Neural cell (in vitro differentiated cells): ENCODE measurements at regions not wholly inside any gene's neighbourhood (a gene's known extent, or its start where the extent isn't known, plus 50 kb on each side); places are given as distances from the start of the nearest gene placed in this dataset.

ENCODE experiments used
- H2AFZ ChIP-seq: fragments of 200-600, 300-800 bp; sonication (generic), shearing (Covaris generic); 2 replicates; pipeline ENCODE4 v1.6.0; 2014; ENCODE audit warnings: low read depth, mild to moderate bottlenecking, antibody characterized with exemption, low read length, moderate library complexity
- H3F3A ChIP-seq: fragments of 200-600 bp; shearing (Covaris generic); 2 replicates; pipeline ENCODE4 v1.6.1; 2016; ENCODE audit warnings: mild to moderate bottlenecking, moderate library complexity, mixed read lengths, antibody characterized with exemption, low read length; ENCODE audit not compliant: insufficient read depth, poor library complexity, severe bottlenecking
- H3K27ac ChIP-seq: fragments of 200-600, 300-800 bp; sonication (generic), shearing (Covaris generic); 2 replicates; pipeline ENCODE4 v1.5.1; 2014; ENCODE audit warnings: mild to moderate bottlenecking, low read length, moderate library complexity
- H3K27me3 ChIP-seq: fragments of 300-800, 200-600 bp; sonication (generic), shearing (Covaris generic); 2 replicates; pipeline ENCODE4 v1.6.0; 2014; ENCODE audit warnings: mild to moderate bottlenecking, low read depth, low read length, moderate library complexity; ENCODE audit not compliant: insufficient read depth
- H3K36me3 ChIP-seq: fragments of 300-800, 200-600 bp; sonication (generic), shearing (Covaris generic); 2 replicates; pipeline ENCODE4 v1.5.1; 2014; ENCODE audit warnings: mild to moderate bottlenecking, antibody characterized with exemption, low read length, moderate library complexity; ENCODE audit not compliant: insufficient read depth
- H3K4me2 ChIP-seq: fragments of 300-800, 200-600 bp; sonication (generic), shearing (Covaris generic); 2 replicates; pipeline ENCODE4 v1.6.0; 2014; ENCODE audit warnings: mild to moderate bottlenecking, low read length
- H3K4me3 ChIP-seq: fragments of 300-800, 200-600 bp; sonication (generic), shearing (Covaris generic); 2 replicates; pipeline ENCODE4 v1.5.1; 2014; ENCODE audit warnings: mild to moderate bottlenecking, low read length, moderate library complexity
- H3K79me2 ChIP-seq: fragments of 200-600 bp; shearing (Covaris generic); replicated peaks from 2 replicates; pipeline ENCODE4 v1.6.0; 2014; ENCODE audit warnings: mild to moderate bottlenecking, low read length, moderate library complexity; ENCODE audit not compliant: insufficient read depth
- H3K9ac ChIP-seq: fragments of 300-800, 200-600 bp; sonication (generic), shearing (Covaris generic); 2 replicates; pipeline ENCODE4 v1.6.1; 2016; ENCODE audit warnings: mild to moderate bottlenecking, low read length, mixed read lengths
- H3K9me2 ChIP-seq: fragments of 200-600 bp; shearing (Covaris generic); 2 replicates; pipeline ENCODE4 v1.6.1; 2016; ENCODE audit warnings: mild to moderate bottlenecking, low read length, mixed read lengths; ENCODE audit not compliant: insufficient read depth
- H3K9me3 ChIP-seq: fragments of 200-600, 300-800 bp; sonication (generic), shearing (Covaris generic); 2 replicates; pipeline ENCODE4 v1.6.1; 2016; ENCODE audit warnings: mild to moderate bottlenecking, mixed run types, low read length, moderate library complexity, mixed read lengths
- H4K20me1 ChIP-seq: fragments of 200-600 bp; shearing (Covaris generic); 2 replicates; pipeline ENCODE4 v1.6.1; 2016; ENCODE audit warnings: mild to moderate bottlenecking, mixed run types; ENCODE audit not compliant: insufficient read depth
- CTCF ChIP-seq: fragments of 450-650 bp; IDR thresholded peaks from 2 replicates; pipeline ENCODE4 v1.5.1; 2014; ENCODE audit warnings: antibody characterized with exemption, mild to moderate bottlenecking, moderate library complexity; ENCODE audit not compliant: poor library complexity, severe bottlenecking
- EP300 ChIP-seq: fragments of 450-650 bp; conservative IDR thresholded peaks from 2 replicates; pipeline ENCODE4 v1.6.1; 2014; ENCODE audit warnings: antibody characterized with exemption, mild to moderate bottlenecking, moderate library complexity; ENCODE audit not compliant: poor library complexity, severe bottlenecking
- EZH2 ChIP-seq: fragments of 200-600, 300-800 bp; shearing (Covaris generic), sonication (generic); IDR thresholded peaks from 2 replicates; pipeline ENCODE4 v1.6.1; 2014; ENCODE audit warnings: antibody characterized with exemption, low read length, borderline replicate concordance, mild to moderate bottlenecking; ENCODE audit not compliant: insufficient read depth, poor library complexity, severe bottlenecking
- MXI1 ChIP-seq: fragments of 450-650 bp; conservative IDR thresholded peaks from 2 replicates; pipeline ENCODE4 v1.6.1; 2014; ENCODE audit warnings: antibody characterized with exemption, mild to moderate bottlenecking; ENCODE audit not compliant: poor library complexity, severe bottlenecking
- POLR2AphosphoS5 ChIP-seq: IDR thresholded peaks from 2 replicates; pipeline ENCODE4 v1.6.1; 2012
- RAD21 ChIP-seq: fragments of 450-650 bp; conservative IDR thresholded peaks from 2 replicates; pipeline ENCODE4 v1.6.1; 2014; ENCODE audit warnings: antibody characterized with exemption, mild to moderate bottlenecking, moderate library complexity
- REST ChIP-seq: IDR thresholded peaks from 2 replicates; pipeline ENCODE4 v1.6.1; 2012; ENCODE audit warnings: borderline replicate concordance
- SMC3 ChIP-seq: fragments of 450-650 bp; conservative IDR thresholded peaks from 2 replicates; pipeline ENCODE4 v1.6.1; 2014; ENCODE audit warnings: antibody characterized with exemption, mild to moderate bottlenecking, moderate library complexity; ENCODE audit not compliant: poor library complexity
- TAF1 ChIP-seq: IDR thresholded peaks from 2 replicates; pipeline ENCODE4 v1.6.1; 2012; ENCODE audit warnings: low read depth

- no peak for TF ChIP-seq EP300
- no peak for TF ChIP-seq RAD21
- no peak for TF ChIP-seq SMC3
- no peak for TF ChIP-seq CTCF
- TF ChIP-seq POLR2AphosphoS5: no peak
- no peak for TF ChIP-seq MXI1
- no peak for TF ChIP-seq TAF1
- TF ChIP-seq EZH2: no peak
- TF ChIP-seq REST: no peak
- Histone ChIP-seq H4K20me1 (no peaks in the 10 kb centered on the region), H3K9me2 (no peaks in the 10 kb centered on the region), H3K79me2 (no peaks in the 10 kb centered on the region), H3K27ac (no peak overlapping the region), H3K4me2 (no peak overlapping the region), H3K4me3 (no peak overlapping the region), H3K27me3 (no peaks in the 10 kb centered on the region), H3K9me3 (no peaks in the 10 kb centered on the region), H3K36me3 (no peaks in the 10 kb centered on the region), H3K9ac (no peak overlapping the region), H3F3A (peaks cover 7% of the 10 kb centered on the region), H2AFZ (no peak overlapping the region)
These were observed 272.8 kb downstream of the TLE3 start for GRCh38 chr15:69824877-69825406.

GRCh38 chr15:69825941-69826818 is 271.5 kb downstream of the TLE3 start:
- Histone ChIP-seq H3K9me2 (no peaks in the 10 kb centered on the region), H3K4me3 (no peak overlapping the region), H3K79me2 (no peaks in the 10 kb centered on the region), H3K9ac (no peak overlapping the region), H3K27me3 (no peaks in the 10 kb centered on the region), H3K27ac (no peak overlapping the region), H4K20me1 (no peaks in the 10 kb centered on the region), H3K4me2 (no peak overlapping the region), H2AFZ (no peak overlapping the region), H3K9me3 (no peaks in the 10 kb centered on the region), H3F3A (peaks cover 7% of the 10 kb centered on the region), H3K36me3 (no peaks in the 10 kb centered on the region)
- no peak for TF ChIP-seq MXI1
- TF ChIP-seq EZH2: no peak
- TF ChIP-seq REST: no peak
